A549 (cell line): ENCODE measurements at regions not wholly inside any gene's neighbourhood (a gene's known extent, or its start where the extent isn't known, plus 50 kb on each side); places are given as distances from the start of the nearest gene placed in this dataset.

Experiments used
- ATAC-seq, 2 experiments: fragments of 200-7000 bp in 1 of 2; fragments of >200 bp in 1 of 2; cut with Nextera tagmentation in 1 of 2; cut with Tn5 transposase in 1 of 2; 3 replicates each; pipeline versions ENCODE4 v1.8.0 to v1.9.1; 2018 to 2020; ENCODE audit warnings: mild to moderate bottlenecking in 1 of 2, moderate library complexity in 1 of 2
- CTCF ChIA-PET: fragments of 300-600 bp; sonication (Branson Sonifier 250); formaldehyde crosslinking; extraction: SDS; loops from one replicate; lab custom pipeline; 2021; ENCODE audit warnings: antibody characterized with exemption, inconsistent platforms; lab: Yijun Ruan, JAX
- POLR2A ChIA-PET: fragments of 350-600 bp; formaldehyde crosslinking; extraction: SDS; loops from one replicate; lab custom pipeline; 2021; ENCODE audit warnings: antibody characterized with exemption, inconsistent platforms; lab: Yijun Ruan, JAX
- DNase-seq, 2 experiments: peaks; one replicate each; pipeline versions ENCODE4 v3.0.0 to v3.0.0-alpha.2; 2011 to 2016; ENCODE audit warnings: low read depth in 1 of 2, low spot score in 1 of 2
- FAIRE-seq: peaks from 2 replicates; lab custom pipeline; 2011; peaks lifted over from hg19 to GRCh38; lab: Jason Lieb, UNC
- H3K27ac ChIP-seq, 2 experiments: fragments of >200 bp; sonication (Bioruptor Twin); formaldehyde crosslinking; 3 replicates each; pipeline ENCODE4 v1.5.1; 2016 to 2017
- H3K4me1 ChIP-seq: fragments of >200 bp; sonication (Bioruptor Twin); formaldehyde crosslinking; 3 replicates; pipeline ENCODE4 v1.6.1; 2016
- H3K4me2 ChIP-seq: fragments of >200 bp; sonication (Bioruptor Twin); formaldehyde crosslinking; 3 replicates; pipeline ENCODE4 v1.6.1; 2016
- H3K4me3 ChIP-seq: fragments of >200 bp; sonication (Bioruptor Twin); formaldehyde crosslinking; 3 replicates; pipeline ENCODE4 v1.5.1; 2016
- H3K9me3 ChIP-seq: fragments of >200 bp; sonication (Bioruptor Twin); formaldehyde crosslinking; 3 replicates; pipeline ENCODE4 v1.6.1; 2016
- BCL3 ChIP-seq: fragments of >200 bp; sonication (Bioruptor Twin); formaldehyde crosslinking; IDR thresholded peaks from 3 replicates; pipeline ENCODE4 v1.6.1; 2016
- CBX8 ChIP-seq: fragments of 200-600 bp; sonication (generic); IDR thresholded peaks from 2 replicates; pipeline ENCODE4 v1.6.1; 2016
- CEBPB ChIP-seq, 2 experiments: fragments of >200 bp in 1 of 2; sonication (Bioruptor Twin) in 1 of 2; formaldehyde crosslinking in 1 of 2; IDR thresholded peaks; 2 replicates each; pipeline ENCODE4 v1.6.1; 2012 to 2016
- CHD4 ChIP-seq: fragments of 200-600 bp; sonication (generic); IDR thresholded peaks from 2 replicates; pipeline ENCODE4 v1.6.1; 2016; ENCODE audit warnings: antibody characterized with exemption, mild to moderate bottlenecking, borderline replicate concordance
- CTCF ChIP-seq: fragments of >200 bp; sonication (Bioruptor Twin); formaldehyde crosslinking; IDR thresholded peaks from 3 replicates; pipeline ENCODE4 v1.5.1; 2016
- E2F6 ChIP-seq: IDR thresholded peaks from 2 replicates; pipeline ENCODE4 v1.6.1; 2012; ENCODE audit warnings: low read depth, borderline replicate concordance
- EHMT2 ChIP-seq: fragments of 200-600 bp; sonication (generic); IDR thresholded peaks from 2 replicates; pipeline ENCODE4 v1.6.1; 2016; ENCODE audit warnings: antibody characterized with exemption, low read depth, mild to moderate bottlenecking, moderate library complexity
- ELK1 ChIP-seq: fragments of 150-350 bp; IDR thresholded peaks from 2 replicates; pipeline ENCODE4 v1.6.1; 2014; ENCODE audit warnings: low read depth, mild to moderate bottlenecking, low read length
- EP300 ChIP-seq, 2 experiments: fragments of >200 bp; sonication (Bioruptor Twin); formaldehyde crosslinking; IDR thresholded peaks; 2 replicates in 1 of 2; 3 replicates in 1 of 2; pipeline ENCODE4 v1.6.1; 2016 to 2017
- FOSB ChIP-seq: fragments of 250-450 bp; sonication (Bioruptor Pico); IDR thresholded peaks from 2 replicates; pipeline ENCODE4 v1.5.0; 2020; ENCODE audit warnings: mild to moderate bottlenecking, moderate library complexity
- GATA3 ChIP-seq: IDR thresholded peaks from 2 replicates; pipeline ENCODE4 v1.6.1; 2012; ENCODE audit warnings: borderline replicate concordance
- HDAC2 ChIP-seq: fragments of 200-600 bp; sonication (generic); IDR thresholded peaks from 2 replicates; pipeline ENCODE4 v1.6.1; 2016
- HEYL ChIP-seq: fragments of 250-450 bp; sonication (Bioruptor Pico); IDR thresholded peaks from 2 replicates; pipeline ENCODE4 v1.8.0; 2021; ENCODE audit warnings: mild to moderate bottlenecking, moderate library complexity
- HMGXB4 ChIP-seq: fragments of 250-450 bp; sonication (Bioruptor Pico); IDR thresholded peaks from 2 replicates; pipeline ENCODE4 v1.5.0; 2021; ENCODE audit warnings: mild to moderate bottlenecking, moderate library complexity, borderline replicate concordance
- HOXA7 ChIP-seq: fragments of 250-450 bp; sonication (Bioruptor Pico); IDR thresholded peaks from 2 replicates; pipeline ENCODE4 v1.5.0; 2020; ENCODE audit warnings: mild to moderate bottlenecking, moderate library complexity
- HOXB5 ChIP-seq: fragments of 250-450 bp; sonication (Bioruptor Pico); IDR thresholded peaks from 2 replicates; pipeline ENCODE4 v1.5.0; 2020; ENCODE audit warnings: mild to moderate bottlenecking, moderate library complexity
- KDM5A ChIP-seq: fragments of 200-600 bp; sonication (generic); IDR thresholded peaks from 2 replicates; pipeline ENCODE4 v1.6.1; 2016; ENCODE audit warnings: antibody characterized with exemption, mild to moderate bottlenecking
- MAX ChIP-seq: IDR thresholded peaks from 2 replicates; pipeline ENCODE4 v1.6.1; 2012
- MAZ ChIP-seq: fragments of 150-350 bp; IDR thresholded peaks from 2 replicates; pipeline ENCODE4 v1.6.1; 2014; ENCODE audit warnings: antibody characterized with exemption, low read depth, low read length, borderline replicate concordance
- PHF8 ChIP-seq: fragments of 200-600 bp; sonication (generic); IDR thresholded peaks from 2 replicates; pipeline ENCODE4 v1.6.1; 2016; ENCODE audit warnings: low read depth, mild to moderate bottlenecking, antibody characterized with exemption, moderate library complexity, borderline replicate concordance
- POLR2AphosphoS2 ChIP-seq: conservative IDR thresholded peaks from 2 replicates; pipeline ENCODE4 v1.6.1; 2012; ENCODE audit warnings: low read length, improper control_type of control experiment, inconsistent platforms
- RFX5 ChIP-seq: fragments of 450-650 bp; IDR thresholded peaks from 2 replicates; pipeline ENCODE4 v1.7.1; 2014; ENCODE audit warnings: antibody characterized with exemption, mild to moderate bottlenecking, moderate library complexity
- RNF2 ChIP-seq: fragments of 200-600 bp; sonication (generic); IDR thresholded peaks from 2 replicates; pipeline ENCODE4 v1.6.1; 2016; ENCODE audit warnings: low read depth, mild to moderate bottlenecking, antibody characterized with exemption, moderate library complexity, borderline replicate concordance
- SMC3 ChIP-seq: fragments of >200 bp; sonication (Bioruptor Twin); formaldehyde crosslinking; IDR thresholded peaks from 3 replicates; pipeline ENCODE4 v1.6.1; 2018; ENCODE audit warnings: inconsistent platforms
- TP53 ChIP-seq: fragments of 250-450 bp; sonication (Bioruptor Pico); IDR thresholded peaks from 2 replicates; pipeline ENCODE4 v1.5.0; 2021; ENCODE audit warnings: mild to moderate bottlenecking, moderate library complexity
- ZC3H11A ChIP-seq: fragments of 450-650 bp; IDR thresholded peaks from 2 replicates; pipeline ENCODE4 v1.6.1; 2014; ENCODE audit warnings: antibody characterized with exemption, mild to moderate bottlenecking
- ZFP36 ChIP-seq: fragments of 450-650 bp; IDR thresholded peaks from 2 replicates; pipeline ENCODE4 v1.6.1; 2014; ENCODE audit warnings: borderline replicate concordance; ENCODE audit not compliant: partially characterized antibody
- ZSCAN20 ChIP-seq: fragments of 250-450 bp; sonication (Bioruptor Pico); IDR thresholded peaks from 2 replicates; pipeline ENCODE4 v1.8.0; 2022; ENCODE audit warnings: mild to moderate bottlenecking, moderate library complexity
- WGBS: methylation state at CpG from one replicate; pipeline ENCODE4 v1.1.6; 2017; ENCODE audit errors: missing lambda C conversion rate; 5-methylcytosine and 5-hydroxymethylcytosine counted together
- TF ChIP-seq, protein P1 (sequence below): IDR thresholded peaks from 2 replicates; pipeline ENCODE4 v1.6.1; 2012

- FAIRE-seq: no peak
- 60% methylated on average over 10 of the region's 11 CpGs for WGBS
- Histone ChIP-seq H3K9me3 (peaks cover 17% of the 10 kb centered on the region), H3K27ac (no peak overlapping the region), H3K4me1 (no peaks in the 10 kb centered on the region)
- no peak for TF ChIP-seq HEYL (CRISPR knock-in tag)
- no peak for TF ChIP-seq MAX
- TF ChIP-seq EHMT2: no peak
- TF ChIP-seq SMC3: no peak
- TF ChIP-seq HOXA7 (CRISPR knock-in tag): no peak
- TF ChIP-seq PHF8: no peak
- no peak for TF ChIP-seq CHD4
- no peak for TF ChIP-seq HOXB5 (CRISPR knock-in tag)
- TF ChIP-seq TP53 (CRISPR knock-in tag): no peak
- TF ChIP-seq, protein P1, sequence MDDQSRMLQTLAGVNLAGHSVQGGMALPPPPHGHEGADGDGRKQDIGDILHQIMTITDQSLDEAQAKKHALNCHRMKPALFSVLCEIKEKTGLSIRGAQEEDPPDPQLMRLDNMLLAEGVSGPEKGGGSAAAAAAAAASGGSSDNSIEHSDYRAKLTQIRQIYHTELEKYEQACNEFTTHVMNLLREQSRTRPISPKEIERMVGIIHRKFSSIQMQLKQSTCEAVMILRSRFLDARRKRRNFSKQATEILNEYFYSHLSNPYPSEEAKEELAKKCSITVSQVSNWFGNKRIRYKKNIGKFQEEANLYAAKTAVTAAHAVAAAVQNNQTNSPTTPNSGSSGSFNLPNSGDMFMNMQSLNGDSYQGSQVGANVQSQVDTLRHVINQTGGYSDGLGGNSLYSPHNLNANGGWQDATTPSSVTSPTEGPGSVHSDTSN: no peak
- no peak for TF ChIP-seq ZFP36
- no peak for TF ChIP-seq BCL3
- no peak for TF ChIP-seq HMGXB4 (CRISPR knock-in tag)
- TF ChIP-seq EP300 (IDR thresholded peaks at IDR 0.05): no peak
- no peak for TF ChIP-seq RFX5
- TF ChIP-seq, all 56 proteins: peak for 0
- DNase-seq (no peak), ATAC-seq (no peak)
- ChIA-PET CTCF (interaction anchor here (1.9 to 2.2 kb wide), 2 partner anchors 11 to 19 kb away, joined by 5 to 9 read pairs; no protein-coding TSS in a partner anchor), POLR2A (no interaction called here)
- Histone ChIP-seq H3K4me3 (no peak overlapping the region), H3K4me2 (no peak overlapping the region)
Observed at GRCh38 chr2:120660771-120661459, 74.8 kb upstream of the GLI2 start.

- Histone ChIP-seq H3K4me2 (no peak overlapping the region), H3K4me3 (no peak overlapping the region), H3K27ac (no peak overlapping the region), H3K9me3 (peaks cover 23% of the 10 kb centered on the region), H3K4me1 (no peaks in the 10 kb centered on the region)
- WGBS: 64% methylated on average over 16 of the region's 16 CpGs
- no peak for DNase-seq
- ChIA-PET CTCF (no interaction called here), POLR2A (no interaction called here)
- no peak for FAIRE-seq
- no peak for ATAC-seq
- no peak for TF ChIP-seq CBX8
- TF ChIP-seq KDM5A: no peak
- TF ChIP-seq FOSB (CRISPR knock-in tag): no peak
- TF ChIP-seq E2F6: no peak
- no peak for TF ChIP-seq HOXB5 (CRISPR knock-in tag)
- no peak for TF ChIP-seq HDAC2
- TF ChIP-seq CEBPB (IDR thresholded peaks at IDR 0.05): no peak
- no peak for TF ChIP-seq ELK1
- TF ChIP-seq BCL3: no peak
- TF ChIP-seq GATA3: no peak
- TF ChIP-seq ZSCAN20 (CRISPR knock-in tag): no peak
- no peak for TF ChIP-seq MAZ
- no peak for TF ChIP-seq ZC3H11A
- TF ChIP-seq RNF2: no peak
- no peak for TF ChIP-seq CTCF
- TF ChIP-seq PHF8: no peak
- no peak for TF ChIP-seq POLR2AphosphoS2
Observed at GRCh38 chr2:120661551-120661950, 74.1 kb upstream of the GLI2 start.
